Activated CD8-positive, alpha-beta memory T cell treated with anti-CD3 and anti-CD28 coated beads for 4 hours (primary cell): ENCODE measurements at regions not wholly inside any gene's neighbourhood (a gene's known extent, or its start where the extent isn't known, plus 50 kb on each side); places are given as distances from the start of the nearest gene placed in this dataset.

ENCODE experiments used
- DNase-seq, 2 donors: peaks; one replicate each; pipeline ENCODE4 v3.0.0-alpha.2; 2020; ENCODE audit warnings: low read depth in 2 of 2

DNA sequence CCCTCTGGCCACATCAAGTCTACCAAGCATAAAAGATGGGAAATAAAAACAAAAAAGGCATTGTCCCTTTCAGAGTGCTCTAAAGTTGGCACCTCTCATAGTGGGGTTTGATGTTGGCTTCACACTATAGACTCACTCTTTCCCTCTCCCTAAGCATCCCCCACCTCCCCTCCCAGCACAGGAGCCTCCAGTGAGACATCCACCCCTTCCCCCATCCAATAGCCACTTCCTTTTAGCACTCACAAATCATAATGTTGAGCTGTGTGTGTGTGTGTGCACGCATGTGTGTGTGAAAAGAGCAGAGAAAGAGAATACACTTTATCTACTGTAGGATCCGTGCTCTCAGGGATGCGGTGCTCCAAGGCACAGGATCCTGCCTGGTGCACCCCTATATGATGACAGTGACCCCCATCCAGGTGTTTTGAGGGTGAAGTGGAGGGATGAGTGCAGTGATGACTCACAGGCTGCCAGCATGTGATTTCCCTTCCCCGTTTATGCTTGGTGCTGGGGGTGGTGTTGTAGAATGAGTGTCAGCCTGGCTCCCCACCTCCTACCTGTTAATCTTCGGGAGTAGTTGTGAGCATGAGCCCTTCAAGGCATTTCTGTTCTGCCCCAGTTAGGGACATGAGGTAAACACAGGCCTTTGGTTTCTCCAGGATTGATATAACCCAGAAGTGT, 235.2 kb upstream of the B3GAT1 start:
- no peak for DNase-seq

- no peak for DNase-seq
These were observed 234.5 kb upstream of the B3GAT1 start for GRCh38 chr11:134646561-134646960.

DNA sequence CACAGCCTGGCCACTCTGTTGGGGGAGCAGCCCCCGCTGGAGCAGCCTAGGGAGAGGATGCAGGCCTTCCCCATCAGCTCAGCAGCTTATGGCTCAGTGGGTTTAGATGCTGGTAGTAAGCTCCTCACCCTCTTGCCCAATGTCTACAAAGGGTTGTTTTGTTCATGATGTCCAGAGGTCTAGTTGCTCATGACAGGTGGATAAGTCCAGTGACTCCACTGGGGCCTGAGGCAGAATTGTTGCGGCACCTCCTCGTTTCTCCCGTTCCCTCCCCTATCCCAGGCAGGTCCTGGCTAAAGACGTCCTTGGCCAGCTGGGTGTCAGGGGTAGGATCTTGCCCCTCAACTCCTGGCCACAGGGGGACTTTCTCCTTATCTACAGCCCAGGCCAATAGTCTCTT, 233.5 kb upstream of the B3GAT1 start:
- no peak for DNase-seq

- no peak for DNase-seq
These were observed 232.7 kb upstream of the B3GAT1 start for GRCh38 chr11:134644476-134645456.

DNA sequence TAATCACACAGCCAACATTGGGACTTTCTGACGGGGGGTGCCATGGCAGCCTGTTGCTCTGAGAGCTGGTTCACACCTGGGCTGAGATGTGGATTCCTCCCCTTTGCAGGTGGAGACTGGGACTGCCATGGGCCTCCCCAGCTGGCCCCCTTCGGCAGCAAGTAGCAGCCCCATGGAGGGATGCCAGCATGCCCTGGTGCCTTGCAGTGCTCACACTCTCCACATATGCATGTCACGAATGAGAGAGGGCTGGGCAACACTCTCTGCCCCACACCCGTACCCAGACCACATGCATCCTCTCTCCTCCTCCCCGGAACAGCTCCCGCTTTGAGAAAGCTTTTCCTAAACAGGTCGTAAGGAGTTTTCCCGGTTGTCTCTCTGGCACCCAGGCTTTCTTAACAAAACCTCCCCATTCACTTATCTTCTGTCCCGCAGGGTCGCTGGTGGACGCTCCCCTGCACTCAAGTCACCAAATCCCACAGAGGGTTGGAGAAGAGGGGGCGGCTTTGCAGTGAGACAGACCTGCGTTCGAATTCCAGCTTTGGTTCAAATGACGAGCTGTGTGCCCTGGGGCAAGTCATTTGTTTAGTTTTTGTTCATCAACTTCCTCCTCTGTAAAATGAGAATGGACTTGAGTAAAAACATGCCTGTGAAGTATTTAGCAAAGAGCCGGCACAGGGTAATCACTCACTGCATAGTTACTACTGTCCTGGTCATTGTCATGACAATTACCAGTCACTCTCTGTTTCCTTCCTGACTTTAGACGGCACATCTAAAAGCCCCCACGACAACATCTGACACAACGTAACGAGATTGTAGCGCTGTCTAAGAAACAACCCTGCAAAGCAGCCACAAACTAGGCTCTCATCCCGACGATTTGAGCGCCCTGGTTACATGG, 231.3 kb upstream of the B3GAT1 start:
- DNase-seq = no peak

DNA sequence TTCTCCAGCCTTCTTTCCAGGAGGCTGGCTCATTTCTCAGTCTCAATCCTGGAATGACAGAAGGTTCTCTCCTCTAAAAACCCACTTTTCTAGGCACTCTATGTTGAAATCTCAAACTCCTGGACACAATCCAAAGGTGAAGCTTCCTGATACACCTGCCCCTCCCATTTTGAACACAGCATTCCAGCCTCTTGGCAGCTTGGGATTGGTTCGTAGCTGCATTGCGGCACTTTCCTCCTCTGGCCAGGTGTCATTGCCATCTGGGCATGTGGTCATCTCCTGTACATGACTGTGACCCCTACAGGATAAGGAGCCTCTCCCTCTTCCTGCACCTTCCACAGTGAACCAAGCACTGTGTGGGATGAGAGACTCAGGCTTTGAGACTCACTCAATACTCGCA, 230.2 kb upstream of the B3GAT1 start:
- no peak for DNase-seq

DNA sequence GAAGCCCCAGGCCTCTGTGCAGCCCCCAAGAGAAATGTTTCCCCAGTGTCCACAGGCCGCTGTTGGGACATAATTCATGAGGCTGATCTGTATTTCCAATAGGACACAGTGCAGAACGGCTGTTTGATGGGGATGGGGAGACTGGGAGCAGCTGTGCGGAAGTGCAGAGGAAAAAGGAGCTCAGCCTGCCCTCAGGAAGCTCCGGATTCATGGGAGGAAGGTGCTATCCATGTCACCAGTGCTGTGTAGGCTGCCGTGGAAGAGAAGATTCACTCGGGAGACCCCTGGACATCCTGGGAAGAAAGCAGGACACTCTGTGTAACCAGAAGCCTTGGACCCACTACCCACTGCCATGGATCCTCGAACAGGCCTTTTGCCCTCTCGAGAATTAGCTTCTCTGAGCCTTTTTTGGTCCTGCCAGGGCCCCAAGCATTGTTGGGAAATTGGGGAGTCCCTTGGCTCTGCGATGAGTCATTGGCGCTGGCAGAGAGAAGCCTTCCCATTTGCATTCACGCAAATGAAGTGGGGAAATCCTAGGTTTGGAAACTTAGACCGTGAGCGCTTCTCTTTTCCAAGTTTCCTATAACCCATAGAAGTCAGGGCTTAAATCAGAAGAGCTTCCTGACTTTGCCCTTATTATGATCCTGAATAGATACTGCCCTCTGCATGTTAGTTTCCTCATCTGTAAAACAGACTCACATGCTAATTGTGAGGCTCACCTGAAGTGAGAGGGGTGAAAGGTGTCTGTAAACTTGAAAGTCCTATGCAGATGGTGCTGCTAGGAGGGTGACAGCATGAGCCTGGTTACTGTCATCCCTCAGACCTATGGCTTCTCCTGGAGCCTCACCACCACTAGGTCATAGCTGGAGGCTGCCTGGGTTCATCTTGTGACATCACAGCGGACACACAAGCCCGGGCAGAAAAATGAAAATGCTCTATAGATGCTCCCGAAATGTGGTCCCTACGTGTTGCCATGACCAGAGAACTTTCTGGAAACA, 229.2 kb upstream of the B3GAT1 start:
- DNase-seq = no peak

- no peak for DNase-seq
These were observed 228.5 kb upstream of the B3GAT1 start for GRCh38 chr11:134640536-134640935.

GRCh38 chr11:134639586-134640330, 227.7 kb upstream of the B3GAT1 start:
- no peak for DNase-seq

DNA sequence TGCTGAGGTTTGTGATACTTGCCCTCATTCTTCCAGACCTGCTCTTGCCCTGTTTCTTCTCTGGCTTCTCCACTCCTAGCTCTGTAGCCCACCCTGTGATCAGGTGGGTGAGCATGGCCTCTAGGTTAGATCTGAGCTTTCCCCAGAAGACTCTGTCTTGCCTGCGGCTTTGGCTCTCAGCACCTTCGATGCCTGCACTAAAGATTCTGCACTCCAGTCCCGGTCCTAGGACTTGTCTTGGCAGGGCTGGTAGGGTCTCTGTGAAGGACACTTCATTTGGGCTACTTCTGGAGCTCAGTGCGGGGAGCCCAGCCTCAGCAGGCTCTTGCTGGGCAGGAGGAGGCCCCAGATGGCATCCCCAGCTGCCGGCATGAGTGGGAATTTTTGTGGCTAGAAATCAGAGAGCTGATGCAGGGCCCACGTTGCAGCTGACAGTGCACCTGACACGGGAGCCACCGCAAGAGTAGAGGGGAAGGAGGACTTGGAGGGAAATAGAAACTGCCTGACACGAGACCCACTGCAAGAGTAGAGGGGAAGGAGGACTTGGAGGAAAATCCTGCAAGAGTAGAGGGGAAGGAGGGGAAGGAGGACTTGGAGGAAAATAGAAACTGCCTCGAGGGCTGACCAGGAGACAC, 226.9 kb upstream of the B3GAT1 start:
- DNase-seq = no peak

DNA sequence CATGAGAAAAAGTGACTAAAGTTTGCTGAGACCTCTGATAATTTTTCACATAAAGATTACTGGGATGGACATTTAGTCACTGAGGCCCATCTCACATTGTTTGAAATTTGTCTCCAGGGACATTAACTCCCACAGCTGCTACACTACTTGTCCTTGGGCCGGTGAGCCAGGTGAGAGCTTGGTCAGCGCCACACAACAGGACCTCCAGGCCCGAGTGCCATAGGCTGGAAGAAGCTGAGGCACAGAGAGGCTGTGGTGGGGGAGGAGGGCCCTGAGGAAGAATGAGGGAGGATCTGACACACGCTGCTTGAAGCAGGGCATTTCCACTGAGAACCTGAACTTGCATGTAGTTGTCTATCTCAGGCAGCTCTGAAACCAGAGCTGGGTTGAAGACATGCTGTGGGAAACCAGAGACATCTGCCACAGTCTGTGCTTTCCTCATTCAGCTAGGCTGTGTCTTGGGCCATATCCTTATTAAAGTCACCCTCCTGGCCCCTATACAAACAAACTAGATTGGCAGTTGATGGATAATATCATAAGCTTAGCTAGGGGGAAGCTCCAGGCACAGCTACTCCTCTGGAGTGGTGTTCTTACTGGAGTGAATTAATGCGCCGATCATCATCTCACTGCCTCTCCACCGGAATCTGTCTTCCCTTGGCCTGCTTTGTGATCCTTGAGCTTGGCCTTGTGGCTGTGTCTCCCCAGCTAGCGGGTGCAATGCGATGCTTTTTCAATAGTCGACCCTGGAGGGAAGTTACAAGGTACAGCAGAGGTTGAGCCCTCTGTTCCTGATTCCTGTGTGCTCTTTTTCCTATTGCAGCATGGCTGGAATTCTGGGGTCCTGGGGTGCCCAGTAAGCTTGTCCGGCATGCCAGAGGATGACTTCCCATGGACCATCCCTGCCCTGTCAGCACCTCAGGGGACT, 225.3 kb upstream of the B3GAT1 start:
- DNase-seq = no peak

DNA sequence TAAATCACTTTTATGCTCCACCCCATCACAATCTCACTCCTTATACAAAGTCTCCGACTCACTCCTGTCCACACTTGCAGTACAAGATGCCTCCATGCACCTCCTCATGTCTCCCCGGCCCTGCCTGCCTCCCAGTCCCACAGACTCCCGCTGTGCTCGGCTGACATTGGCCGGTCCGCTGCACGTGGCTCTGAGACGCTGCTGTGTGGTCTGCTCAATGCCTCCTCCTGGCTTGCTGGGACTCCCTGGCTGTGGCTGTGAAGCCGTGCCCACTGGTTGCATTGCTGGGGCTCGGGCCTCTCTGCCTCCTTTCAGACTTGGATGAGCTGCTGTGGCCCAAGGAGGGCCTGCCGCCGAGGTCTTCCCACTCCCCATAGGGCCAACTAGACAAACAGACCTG, 224.0 kb upstream of the B3GAT1 start:
- no peak for DNase-seq

- no peak for DNase-seq
These were observed 223.1 kb upstream of the B3GAT1 start for GRCh38 chr11:134634897-134635831.

- no peak for DNase-seq
These were observed 221.2 kb upstream of the B3GAT1 start for GRCh38 chr11:134633276-134633675.

GRCh38 chr11:134632347-134633119, 220.5 kb upstream of the B3GAT1 start:
- no peak for DNase-seq

DNA sequence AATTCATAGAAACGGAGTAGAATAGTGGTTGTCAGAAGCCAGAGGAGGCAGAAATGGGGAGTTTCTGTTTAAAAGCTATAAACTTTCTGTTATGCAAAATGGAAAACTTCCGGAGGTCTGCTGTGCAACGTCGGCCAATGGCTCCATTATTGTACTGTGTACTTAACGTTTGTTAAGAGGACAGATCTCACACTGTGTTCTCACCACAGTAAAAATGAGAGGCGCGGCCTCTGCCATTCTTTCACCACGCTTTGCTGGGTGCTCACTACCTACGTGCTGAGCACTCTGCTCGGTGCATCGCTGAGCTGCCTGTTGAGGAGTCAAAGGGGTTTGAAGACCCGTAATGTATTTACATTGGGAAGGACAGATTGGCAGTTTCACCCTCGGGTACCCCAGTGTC, 218.8 kb upstream of the B3GAT1 start:
- no peak for DNase-seq

DNA sequence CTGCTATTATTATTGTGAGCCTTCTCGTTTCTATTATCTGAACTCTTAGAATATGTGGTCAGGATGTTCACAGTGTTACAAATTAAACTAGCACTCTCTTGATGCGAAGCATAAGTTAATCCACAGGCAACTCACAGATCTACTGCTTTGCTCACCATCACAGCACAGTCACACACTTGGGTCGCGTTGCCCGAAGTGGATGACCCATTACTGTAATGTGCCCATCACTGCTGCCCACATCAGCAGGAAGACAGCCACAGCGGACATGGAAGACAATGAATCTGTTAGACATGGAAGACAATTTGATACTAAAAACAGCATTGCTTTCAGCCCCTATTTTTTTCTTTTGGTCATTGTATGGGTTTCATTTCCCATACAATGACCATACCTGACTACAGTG, 216.4 kb upstream of the B3GAT1 start:
- DNase-seq = no peak
